Panc1 (cell line): ENCODE measurements at regions not wholly inside any gene's neighbourhood (a gene's known extent, or its start where the extent isn't known, plus 50 kb on each side); places are given as distances from the start of the nearest gene placed in this dataset.
"Not testable (repeated sequence)": the region's sequence is repeated elsewhere in the genome, so short reads cannot be mapped to it uniquely, and the experiment has no call there.

Experiments
- ATAC-seq: fragments of 200-7000 bp; cut with Tn5 transposase; 2 replicates; pipeline ENCODE4 v1.9.1; 2020; ENCODE audit warnings: mild to moderate bottlenecking, moderate library complexity
- BruUV-seq: library from RNA; stranded (reverse); fragments of 400-500 nt; replicated peaks from 2 replicates; lab custom pipeline; 2021; lab: Mats Ljungman, UMichigan
- CTCF ChIA-PET: fragments of 300-600 bp; sonication (Branson Sonifier 250); formaldehyde crosslinking; loops from one replicate; lab custom pipeline; 2022; ENCODE audit warnings: antibody characterized with exemption; lab: Charles Lee
- POLR2A ChIA-PET: fragments of 300-600 bp; sonication (Branson Sonifier 250); formaldehyde crosslinking; loops from one replicate; lab custom pipeline; 2022; ENCODE audit warnings: antibody characterized with exemption; lab: Charles Lee
- DNase-seq: peaks from one replicate; pipeline ENCODE4 v3.0.0-alpha.2; 2010; ENCODE audit warnings: low read depth, low spot score
- H3K27ac ChIP-seq: 2 replicates; pipeline ENCODE4 v1.5.1; 2011; ENCODE audit warnings: mild to moderate bottlenecking, low read length, inconsistent platforms
- H3K27me3 ChIP-seq: fragments of 200-500 bp; sonication (Bioruptor generic); 2 replicates; pipeline ENCODE4 v1.6.0; 2014; ENCODE audit warnings: low read length, inconsistent platforms; ENCODE audit not compliant: control insufficient read depth, insufficient read depth
- H3K36me3 ChIP-seq: fragments of 200-500 bp; sonication (Bioruptor generic); 2 replicates; pipeline ENCODE4 v1.5.1; 2014; ENCODE audit warnings: inconsistent platforms, mild to moderate bottlenecking, low read length, moderate library complexity; ENCODE audit not compliant: control insufficient read depth, insufficient read depth
- H3K4me1 ChIP-seq: 2 replicates; pipeline ENCODE4 v1.5.1; 2011; ENCODE audit warnings: inconsistent platforms, mild to moderate bottlenecking, low read length, moderate library complexity; ENCODE audit not compliant: control insufficient read depth, insufficient read depth
- H3K4me3 ChIP-seq, 2 experiments: 2 replicates each; pipeline ENCODE4 v1.5.1; 2011 to 2012; ENCODE audit warnings: low read depth in 2 of 2, low read length in 2 of 2, mild to moderate bottlenecking in 2 of 2, inconsistent platforms in 1 of 2, moderate library complexity in 1 of 2
- H3K9me3 ChIP-seq: fragments of 200-500 bp; sonication (Bioruptor generic); 2 replicates; pipeline ENCODE4 v1.5.1; 2014; ENCODE audit warnings: low read depth, mild to moderate bottlenecking, inconsistent platforms, low read length, moderate library complexity; ENCODE audit not compliant: control insufficient read depth, insufficient read depth
- POLR2AphosphoS5 ChIP-seq: IDR thresholded peaks from 2 replicates; pipeline ENCODE4 v1.6.1; 2012; ENCODE audit warnings: mild to moderate bottlenecking, low read depth, low read length, moderate library complexity
- SIN3A ChIP-seq: IDR thresholded peaks from 2 replicates; pipeline ENCODE4 v1.6.1; 2012; ENCODE audit warnings: low read depth, mild to moderate bottlenecking, low read length, moderate library complexity, borderline replicate concordance; ENCODE audit not compliant: insufficient read depth
- TCF7L2 ChIP-seq: IDR thresholded peaks from 2 replicates; pipeline ENCODE4 v1.6.1; 2011; ENCODE audit warnings: mild to moderate bottlenecking, low read depth, low read length, inconsistent platforms
- in situ Hi-C: cut with HindIII; loops from 2 replicates; pipeline ENCODE4 v1.10.0; 2016; ENCODE audit warnings: low sequenced_read_pairs, low pct_unique_long_range_greater_than_20kb
- intact Hi-C: fragments of 100-400 bp; cut with micrococcal nuclease; formaldehyde crosslinking; loops from one replicate; pipeline ENCODE4 v1.10.0; 2022; ENCODE audit not compliant: unreplicated experiment
- TF ChIP-seq, protein P1 (sequence below): fragments of 450-650 bp; IDR thresholded peaks from 2 replicates; pipeline ENCODE4 v1.5.1; 2017; ENCODE audit warnings: mild to moderate bottlenecking
- TF ChIP-seq, protein P2 (sequence below), 2 experiments: IDR thresholded peaks; 2 replicates each; pipeline ENCODE4 v1.6.1; 2011 to 2012; ENCODE audit warnings: low read depth in 2 of 2, control low read depth in 1 of 2, low read length in 1 of 2, mild to moderate bottlenecking in 1 of 2, moderate library complexity in 1 of 2; ENCODE audit not compliant: insufficient read depth in 1 of 2

- ChIA-PET CTCF (no interaction called here), POLR2A (no interaction called here)
- TF ChIP-seq, protein P1, sequence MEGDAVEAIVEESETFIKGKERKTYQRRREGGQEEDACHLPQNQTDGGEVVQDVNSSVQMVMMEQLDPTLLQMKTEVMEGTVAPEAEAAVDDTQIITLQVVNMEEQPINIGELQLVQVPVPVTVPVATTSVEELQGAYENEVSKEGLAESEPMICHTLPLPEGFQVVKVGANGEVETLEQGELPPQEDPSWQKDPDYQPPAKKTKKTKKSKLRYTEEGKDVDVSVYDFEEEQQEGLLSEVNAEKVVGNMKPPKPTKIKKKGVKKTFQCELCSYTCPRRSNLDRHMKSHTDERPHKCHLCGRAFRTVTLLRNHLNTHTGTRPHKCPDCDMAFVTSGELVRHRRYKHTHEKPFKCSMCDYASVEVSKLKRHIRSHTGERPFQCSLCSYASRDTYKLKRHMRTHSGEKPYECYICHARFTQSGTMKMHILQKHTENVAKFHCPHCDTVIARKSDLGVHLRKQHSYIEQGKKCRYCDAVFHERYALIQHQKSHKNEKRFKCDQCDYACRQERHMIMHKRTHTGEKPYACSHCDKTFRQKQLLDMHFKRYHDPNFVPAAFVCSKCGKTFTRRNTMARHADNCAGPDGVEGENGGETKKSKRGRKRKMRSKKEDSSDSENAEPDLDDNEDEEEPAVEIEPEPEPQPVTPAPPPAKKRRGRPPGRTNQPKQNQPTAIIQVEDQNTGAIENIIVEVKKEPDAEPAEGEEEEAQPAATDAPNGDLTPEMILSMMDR: no peak
- TF ChIP-seq, protein P2, sequence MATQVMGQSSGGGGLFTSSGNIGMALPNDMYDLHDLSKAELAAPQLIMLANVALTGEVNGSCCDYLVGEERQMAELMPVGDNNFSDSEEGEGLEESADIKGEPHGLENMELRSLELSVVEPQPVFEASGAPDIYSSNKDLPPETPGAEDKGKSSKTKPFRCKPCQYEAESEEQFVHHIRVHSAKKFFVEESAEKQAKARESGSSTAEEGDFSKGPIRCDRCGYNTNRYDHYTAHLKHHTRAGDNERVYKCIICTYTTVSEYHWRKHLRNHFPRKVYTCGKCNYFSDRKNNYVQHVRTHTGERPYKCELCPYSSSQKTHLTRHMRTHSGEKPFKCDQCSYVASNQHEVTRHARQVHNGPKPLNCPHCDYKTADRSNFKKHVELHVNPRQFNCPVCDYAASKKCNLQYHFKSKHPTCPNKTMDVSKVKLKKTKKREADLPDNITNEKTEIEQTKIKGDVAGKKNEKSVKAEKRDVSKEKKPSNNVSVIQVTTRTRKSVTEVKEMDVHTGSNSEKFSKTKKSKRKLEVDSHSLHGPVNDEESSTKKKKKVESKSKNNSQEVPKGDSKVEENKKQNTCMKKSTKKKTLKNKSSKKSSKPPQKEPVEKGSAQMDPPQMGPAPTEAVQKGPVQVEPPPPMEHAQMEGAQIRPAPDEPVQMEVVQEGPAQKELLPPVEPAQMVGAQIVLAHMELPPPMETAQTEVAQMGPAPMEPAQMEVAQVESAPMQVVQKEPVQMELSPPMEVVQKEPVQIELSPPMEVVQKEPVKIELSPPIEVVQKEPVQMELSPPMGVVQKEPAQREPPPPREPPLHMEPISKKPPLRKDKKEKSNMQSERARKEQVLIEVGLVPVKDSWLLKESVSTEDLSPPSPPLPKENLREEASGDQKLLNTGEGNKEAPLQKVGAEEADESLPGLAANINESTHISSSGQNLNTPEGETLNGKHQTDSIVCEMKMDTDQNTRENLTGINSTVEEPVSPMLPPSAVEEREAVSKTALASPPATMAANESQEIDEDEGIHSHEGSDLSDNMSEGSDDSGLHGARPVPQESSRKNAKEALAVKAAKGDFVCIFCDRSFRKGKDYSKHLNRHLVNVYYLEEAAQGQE (IDR thresholded peaks at IDR 0.05; ENCODE audit: insufficient read depth in 1 of 2, low read depth in 2 of 2, low read length in 1 of 2): no peak
- no peak for TF ChIP-seq POLR2AphosphoS5
- TF ChIP-seq TCF7L2: no peak
- no peak for TF ChIP-seq SIN3A
- BruUV-seq: no TSS peak
- H3K9me3 ChIP-seq: no peaks in the 10 kb centered on the region
- no peak overlapping the region for H3K4me3 ChIP-seq
- intact Hi-C loops (no loop called here), in situ Hi-C loops (no loop called here)
- H3K27ac ChIP-seq: no peak overlapping the region
- ATAC-seq (no peak), DNase-seq (no peak)
- H3K27me3 ChIP-seq: no peaks in the 10 kb centered on the region; the same call in 1 of the 2 replicates
- H3K36me3 ChIP-seq: no peaks in the 10 kb centered on the region
- H3K4me1 ChIP-seq: no peaks in the 10 kb centered on the region; the same call in 1 of the 2 replicates
These were observed 78.7 kb downstream of the SLC2A10 start for GRCh38 chr20:46787991-46788762.

DNA sequence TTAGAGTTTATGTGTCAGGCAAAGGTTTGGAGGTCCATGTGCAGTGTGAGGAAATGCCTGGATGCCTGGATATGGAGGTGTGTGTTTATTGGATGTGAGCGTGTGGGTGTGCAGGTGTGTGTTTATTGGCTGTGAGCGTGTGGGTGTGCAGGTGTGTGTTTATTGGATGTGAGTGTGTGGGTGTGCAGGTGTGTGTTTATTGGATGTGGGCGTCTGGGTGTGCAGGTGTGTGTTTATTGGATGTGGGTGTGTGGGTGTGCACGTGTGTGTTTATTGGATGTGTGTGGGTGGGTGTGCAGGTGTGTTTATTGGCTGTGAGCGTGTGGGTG, 79.3 kb downstream of the SLC2A10 start:
- H3K4me1 ChIP-seq, POLR2A ChIA-PET, CTCF ChIA-PET, H3K27ac ChIP-seq, BruUV-seq, DNase-seq, H3K36me3 ChIP-seq, H3K27me3 ChIP-seq, ATAC-seq, in situ Hi-C loops, H3K9me3 ChIP-seq, intact Hi-C loops, H3K4me3 ChIP-seq: not testable (repeated sequence)

GRCh38 chr20:46789339-46790028, 80.0 kb downstream of the SLC2A10 start:
- BruUV-seq: no TSS peak
- Histone ChIP-seq H3K36me3 (no peaks in the 10 kb centered on the region), H3K27me3 (no peaks in the 10 kb centered on the region; the same call in 1 of the 2 replicates), H3K4me1 (no peaks in the 10 kb centered on the region; the same call in 1 of the 2 replicates), H3K27ac (no peak overlapping the region), H3K9me3 (no peaks in the 10 kb centered on the region), H3K4me3 (no peak overlapping the region)
- no peak for DNase-seq
- CTCF ChIA-PET: no interaction called here
- in situ Hi-C loops: no loop called here
- POLR2A ChIA-PET: no interaction called here
- ATAC-seq: no peak
- intact Hi-C loops: no loop called here
- TF ChIP-seq, protein P2 (IDR thresholded peaks at IDR 0.05; ENCODE audit: insufficient read depth in 1 of 2, low read depth in 2 of 2, low read length in 1 of 2): no peak
